OCI-M2 (cell line): ENCODE measurements at regions not wholly inside any gene's neighbourhood (a gene's known extent, or its start where the extent isn't known, plus 50 kb on each side); places are given as distances from the start of the nearest gene placed in this dataset.

Experiments used
- DNase-seq: peaks from one replicate; lab custom pipeline; 2025; ENCODE audit not compliant: unreplicated experiment; lab: John Stamatoyannopoulos, UW

GRCh38 chr12:92089559-92089958, 56.1 kb downstream of the BTG1 start:
- no peak for DNase-seq

GRCh38 chr12:92088805-92089204, 56.8 kb downstream of the BTG1 start:
- DNase-seq: no peak

GRCh38 chr12:92085736-92086040, 60.0 kb downstream of the BTG1 start:
- no peak for DNase-seq

GRCh38 chr12:92085040-92085735, 60.5 kb downstream of the BTG1 start:
- DNase-seq: no peak

- no peak for DNase-seq
These were observed 64.7 kb downstream of the BTG1 start for GRCh38 chr12:92080911-92081285.

GRCh38 chr12:92079054-92079385, 66.6 kb downstream of the BTG1 start:
- DNase-seq: no peak

GRCh38 chr12:92078167-92079053, 67.2 kb downstream of the BTG1 start:
- no peak for DNase-seq

GRCh38 chr12:92077530-92077929, 68.1 kb downstream of the BTG1 start:
- no peak for DNase-seq

GRCh38 chr12:92076101-92076500, 69.5 kb downstream of the BTG1 start:
- DNase-seq: no peak

- DNase-seq: no peak
These were observed 70.2 kb downstream of the BTG1 start for GRCh38 chr12:92075425-92075914.

- no peak for DNase-seq
These were observed 70.8 kb downstream of the BTG1 start for GRCh38 chr12:92074889-92075288.

GRCh38 chr12:92073094-92073493, 72.6 kb downstream of the BTG1 start:
- DNase-seq: no peak

- no peak for DNase-seq
These were observed 73.5 kb downstream of the BTG1 start for GRCh38 chr12:92072112-92072511.

GRCh38 chr12:92070864-92071445, 74.7 kb downstream of the BTG1 start:
- DNase-seq: no peak

GRCh38 chr12:92070054-92070863, 75.4 kb downstream of the BTG1 start:
- no peak for DNase-seq

GRCh38 chr12:92068459-92068858, 77.2 kb downstream of the BTG1 start:
- no peak for DNase-seq

- DNase-seq: no peak
These were observed 80.0 kb downstream of the BTG1 start for GRCh38 chr12:92065639-92066038.

- DNase-seq: no peak
These were observed 80.6 kb downstream of the BTG1 start for GRCh38 chr12:92065018-92065499.

- no peak for DNase-seq
These were observed 81.2 kb downstream of the BTG1 start for GRCh38 chr12:92064422-92064821.

- no peak for DNase-seq
These were observed 82.0 kb downstream of the BTG1 start for GRCh38 chr12:92063641-92064040.
